HEK293 (cell line): ENCODE measurements at regions not wholly inside any gene's neighbourhood (a gene's known extent, or its start where the extent isn't known, plus 50 kb on each side); places are given as distances from the start of the nearest gene placed in this dataset.

Experiments used
- FEZF1 ChIP-seq: fragments of 450-650 bp; formaldehyde crosslinking; IDR thresholded peaks from 2 replicates; pipeline ENCODE4 v1.5.1; 2016; ENCODE audit warnings: missing biosample characterization, missing genetic modification characterization
- TF ChIP-seq, protein P1 (sequence below): fragments of 450-650 bp; formaldehyde crosslinking; conservative IDR thresholded peaks from 2 replicates; pipeline ENCODE4 v1.5.1; 2016; ENCODE audit warnings: low read depth, missing biosample characterization, missing genetic modification characterization
- TF ChIP-seq, protein P2 (sequence below): fragments of 450-650 bp; formaldehyde crosslinking; IDR thresholded peaks from 2 replicates; pipeline ENCODE4 v1.5.1; 2016; ENCODE audit warnings: missing biosample characterization, missing genetic modification characterization
- TF ChIP-seq, protein P3 (sequence below): IDR thresholded peaks from 2 replicates; pipeline ENCODE4 v1.6.1; 2011; ENCODE audit warnings: mild to moderate bottlenecking, low read depth, low read length, borderline replicate concordance

DNA sequence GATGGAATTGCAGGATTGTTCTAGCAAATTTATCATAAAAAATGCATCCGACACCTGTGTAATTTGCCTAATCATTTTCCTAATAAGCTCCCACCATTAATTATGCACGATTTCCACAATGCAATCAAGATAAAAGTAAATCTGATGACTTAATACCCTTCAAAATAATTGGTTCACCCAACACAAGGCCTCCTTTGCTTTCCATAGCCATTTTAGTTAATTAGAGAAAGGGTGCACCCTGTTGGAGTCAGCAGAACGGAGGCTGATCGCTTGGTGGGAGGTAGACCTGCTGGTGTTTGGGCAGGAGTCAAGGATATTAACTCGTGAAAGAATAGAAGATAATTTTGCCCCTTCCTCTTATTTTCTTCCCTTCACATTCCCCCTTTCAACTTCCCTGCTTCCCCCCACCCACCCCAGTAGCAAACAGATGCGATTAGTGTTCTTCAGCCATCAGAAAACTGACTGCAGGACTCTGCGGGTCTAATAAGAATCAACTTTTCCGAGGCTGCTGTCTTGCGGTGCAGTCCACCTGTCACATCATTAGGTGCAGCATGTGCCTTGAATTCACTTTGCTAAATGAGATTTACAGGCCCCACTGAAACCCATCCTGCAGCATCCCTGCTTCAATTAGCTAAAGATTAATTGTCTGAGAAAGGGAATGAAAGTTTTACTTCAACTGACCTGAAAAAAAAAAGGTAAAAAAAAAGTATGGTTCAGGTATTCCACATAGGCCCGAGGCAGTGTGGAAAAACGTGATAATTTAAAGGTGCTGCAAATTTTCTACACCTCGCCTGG lies 553.7 kb upstream of the LMO3 start:
- TF ChIP-seq FEZF1 (tag by site-specific recombination): no peak
- TF ChIP-seq, protein P1, sequence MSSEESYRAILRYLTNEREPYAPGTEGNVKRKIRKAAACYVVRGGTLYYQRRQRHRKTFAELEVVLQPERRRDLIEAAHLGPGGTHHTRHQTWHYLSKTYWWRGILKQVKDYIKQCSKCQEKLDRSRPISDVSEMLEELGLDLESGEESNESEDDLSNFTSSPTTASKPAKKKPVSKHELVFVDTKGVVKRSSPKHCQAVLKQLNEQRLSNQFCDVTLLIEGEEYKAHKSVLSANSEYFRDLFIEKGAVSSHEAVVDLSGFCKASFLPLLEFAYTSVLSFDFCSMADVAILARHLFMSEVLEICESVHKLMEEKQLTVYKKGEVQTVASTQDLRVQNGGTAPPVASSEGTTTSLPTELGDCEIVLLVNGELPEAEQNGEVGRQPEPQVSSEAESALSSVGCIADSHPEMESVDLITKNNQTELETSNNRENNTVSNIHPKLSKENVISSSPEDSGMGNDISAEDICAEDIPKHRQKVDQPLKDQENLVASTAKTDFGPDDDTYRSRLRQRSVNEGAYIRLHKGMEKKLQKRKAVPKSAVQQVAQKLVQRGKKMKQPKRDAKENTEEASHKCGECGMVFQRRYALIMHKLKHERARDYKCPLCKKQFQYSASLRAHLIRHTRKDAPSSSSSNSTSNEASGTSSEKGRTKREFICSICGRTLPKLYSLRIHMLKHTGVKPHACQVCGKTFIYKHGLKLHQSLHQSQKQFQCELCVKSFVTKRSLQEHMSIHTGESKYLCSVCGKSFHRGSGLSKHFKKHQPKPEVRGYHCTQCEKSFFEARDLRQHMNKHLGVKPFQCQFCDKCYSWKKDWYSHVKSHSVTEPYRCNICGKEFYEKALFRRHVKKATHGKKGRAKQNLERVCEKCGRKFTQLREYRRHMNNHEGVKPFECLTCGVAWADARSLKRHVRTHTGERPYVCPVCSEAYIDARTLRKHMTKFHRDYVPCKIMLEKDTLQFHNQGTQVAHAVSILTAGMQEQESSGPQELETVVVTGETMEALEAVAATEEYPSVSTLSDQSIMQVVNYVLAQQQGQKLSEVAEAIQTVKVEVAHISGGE (tag by site-specific recombination): no peak
- TF ChIP-seq, protein P2, sequence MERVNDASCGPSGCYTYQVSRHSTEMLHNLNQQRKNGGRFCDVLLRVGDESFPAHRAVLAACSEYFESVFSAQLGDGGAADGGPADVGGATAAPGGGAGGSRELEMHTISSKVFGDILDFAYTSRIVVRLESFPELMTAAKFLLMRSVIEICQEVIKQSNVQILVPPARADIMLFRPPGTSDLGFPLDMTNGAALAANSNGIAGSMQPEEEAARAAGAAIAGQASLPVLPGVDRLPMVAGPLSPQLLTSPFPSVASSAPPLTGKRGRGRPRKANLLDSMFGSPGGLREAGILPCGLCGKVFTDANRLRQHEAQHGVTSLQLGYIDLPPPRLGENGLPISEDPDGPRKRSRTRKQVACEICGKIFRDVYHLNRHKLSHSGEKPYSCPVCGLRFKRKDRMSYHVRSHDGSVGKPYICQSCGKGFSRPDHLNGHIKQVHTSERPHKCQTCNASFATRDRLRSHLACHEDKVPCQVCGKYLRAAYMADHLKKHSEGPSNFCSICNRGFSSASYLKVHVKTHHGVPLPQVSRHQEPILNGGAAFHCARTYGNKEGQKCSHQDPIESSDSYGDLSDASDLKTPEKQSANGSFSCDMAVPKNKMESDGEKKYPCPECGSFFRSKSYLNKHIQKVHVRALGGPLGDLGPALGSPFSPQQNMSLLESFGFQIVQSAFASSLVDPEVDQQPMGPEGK: no peak
- TF ChIP-seq, protein P3, sequence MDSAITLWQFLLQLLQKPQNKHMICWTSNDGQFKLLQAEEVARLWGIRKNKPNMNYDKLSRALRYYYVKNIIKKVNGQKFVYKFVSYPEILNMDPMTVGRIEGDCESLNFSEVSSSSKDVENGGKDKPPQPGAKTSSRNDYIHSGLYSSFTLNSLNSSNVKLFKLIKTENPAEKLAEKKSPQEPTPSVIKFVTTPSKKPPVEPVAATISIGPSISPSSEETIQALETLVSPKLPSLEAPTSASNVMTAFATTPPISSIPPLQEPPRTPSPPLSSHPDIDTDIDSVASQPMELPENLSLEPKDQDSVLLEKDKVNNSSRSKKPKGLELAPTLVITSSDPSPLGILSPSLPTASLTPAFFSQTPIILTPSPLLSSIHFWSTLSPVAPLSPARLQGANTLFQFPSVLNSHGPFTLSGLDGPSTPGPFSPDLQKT: no peak
